HG03175 (cell line): ENCODE measurements at regions not wholly inside any gene's neighbourhood (a gene's known extent, or its start where the extent isn't known, plus 50 kb on each side); places are given as distances from the start of the nearest gene placed in this dataset.
"Not testable (repeated sequence)": the region's sequence is repeated elsewhere in the genome, so short reads cannot be mapped to it uniquely, and the experiment has no call there.

Source experiments
- ATAC-seq: cut with Tn5 transposase; IDR thresholded peaks from one replicate; pipeline ENCODE4 v1.9.1; 2021; ENCODE audit warnings: mild to moderate bottlenecking, moderate library complexity; ENCODE audit not compliant: unreplicated experiment

DNA sequence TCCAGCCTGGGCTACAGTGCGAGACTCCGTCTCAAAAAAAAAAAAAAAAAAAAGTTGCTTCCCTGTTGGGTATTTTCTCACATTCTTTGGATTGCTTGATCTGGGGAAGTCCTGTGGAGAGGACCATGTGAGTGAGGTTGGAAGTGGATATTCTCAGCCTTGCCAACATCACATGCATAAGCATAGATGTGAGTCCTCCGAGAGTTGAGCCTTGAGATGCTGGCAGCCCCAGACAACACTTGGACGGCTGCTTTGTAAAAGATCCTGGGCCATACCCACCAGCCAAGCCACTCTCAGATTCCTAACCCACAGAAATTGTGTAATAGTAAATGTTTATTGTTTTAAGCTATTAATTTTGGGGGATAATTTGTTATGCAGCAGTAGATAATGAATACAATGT is 1570.0 kb upstream of the GOT2 start:
- no peak for ATAC-seq

DNA sequence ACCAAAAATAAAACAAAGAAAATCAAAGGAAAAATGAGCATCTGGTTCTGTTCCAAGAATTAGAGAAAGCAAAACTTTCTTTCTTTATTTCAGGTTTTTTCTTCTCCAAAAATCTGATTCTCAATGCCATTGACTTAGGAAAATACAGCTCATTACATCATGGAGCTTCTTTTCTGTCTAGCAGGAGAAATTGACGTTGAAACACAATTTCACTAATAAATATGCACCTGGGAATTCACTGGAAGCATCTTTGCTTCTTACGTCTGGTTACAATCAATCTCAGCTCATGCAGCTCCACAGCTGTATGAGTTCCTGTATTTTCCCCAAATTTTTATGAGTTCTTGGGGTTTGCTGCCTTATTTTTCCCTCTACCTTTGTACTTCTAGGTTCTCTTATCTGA is 1568.6 kb upstream of the GOT2 start:
- no peak for ATAC-seq

DNA sequence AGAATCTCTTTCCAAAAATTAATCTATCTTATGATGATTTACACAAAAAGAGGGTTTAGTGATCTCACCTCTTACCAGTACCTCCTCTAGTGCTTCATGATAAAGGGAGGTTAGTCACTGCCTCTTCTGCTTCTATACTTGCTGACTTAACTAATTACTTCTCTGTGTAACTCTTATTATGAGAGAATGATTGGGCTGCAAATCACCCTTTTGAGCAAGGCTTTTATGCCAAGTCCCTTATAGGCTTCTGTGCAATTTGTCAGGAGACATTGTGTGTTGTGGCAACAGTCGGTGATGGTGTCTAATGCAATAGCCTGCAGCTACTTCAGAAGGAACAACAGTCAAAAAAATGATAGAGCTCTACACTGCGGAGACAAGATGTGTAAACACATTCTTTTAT is 1568.1 kb upstream of the GOT2 start:
- no peak for ATAC-seq

DNA sequence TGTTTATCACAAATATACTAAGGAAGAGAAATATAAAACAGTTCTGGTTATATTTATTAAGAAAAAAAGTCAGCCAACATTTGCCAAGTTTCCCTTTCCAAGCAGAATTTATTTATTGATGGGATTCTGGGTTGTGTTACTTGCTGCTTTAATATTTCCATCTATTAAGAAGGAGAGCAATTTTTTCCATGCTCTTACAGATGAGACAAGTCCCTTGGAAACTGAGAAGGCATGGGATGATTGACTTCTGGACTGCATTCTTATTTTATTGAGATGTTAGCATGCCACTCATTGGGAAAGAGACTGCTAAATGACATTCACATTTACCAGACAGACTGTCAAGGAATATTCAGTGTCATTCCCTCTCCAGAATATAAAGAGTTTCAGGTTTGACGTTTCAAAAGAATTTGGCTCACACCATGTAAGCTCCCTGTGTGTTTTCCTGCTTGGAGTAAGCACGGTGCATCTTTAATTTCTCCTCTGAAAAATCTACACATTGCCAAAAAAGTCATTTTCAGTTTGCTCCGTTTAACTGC is 1565.2 kb upstream of the GOT2 start:
- no peak for ATAC-seq

DNA sequence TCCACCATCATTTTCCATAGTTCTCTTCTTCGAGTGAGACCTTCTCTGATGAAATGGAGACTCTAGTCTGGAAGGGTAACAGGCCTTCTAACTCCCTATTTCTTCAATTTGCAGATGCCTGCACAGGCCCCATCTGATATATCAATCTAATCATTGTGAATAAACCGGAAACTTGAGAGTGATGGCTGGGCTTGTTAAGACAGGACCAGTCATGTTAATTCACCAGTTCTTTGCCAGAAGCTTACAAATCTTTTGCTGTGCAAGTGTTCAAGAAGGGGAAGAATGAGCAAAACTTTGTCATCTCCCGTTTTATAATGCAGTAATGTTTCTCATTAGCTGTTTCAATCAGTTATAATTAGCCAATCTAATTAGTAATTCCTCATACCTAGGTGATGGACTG is 1561.3 kb upstream of the GOT2 start:
- ATAC-seq, result no peak

DNA sequence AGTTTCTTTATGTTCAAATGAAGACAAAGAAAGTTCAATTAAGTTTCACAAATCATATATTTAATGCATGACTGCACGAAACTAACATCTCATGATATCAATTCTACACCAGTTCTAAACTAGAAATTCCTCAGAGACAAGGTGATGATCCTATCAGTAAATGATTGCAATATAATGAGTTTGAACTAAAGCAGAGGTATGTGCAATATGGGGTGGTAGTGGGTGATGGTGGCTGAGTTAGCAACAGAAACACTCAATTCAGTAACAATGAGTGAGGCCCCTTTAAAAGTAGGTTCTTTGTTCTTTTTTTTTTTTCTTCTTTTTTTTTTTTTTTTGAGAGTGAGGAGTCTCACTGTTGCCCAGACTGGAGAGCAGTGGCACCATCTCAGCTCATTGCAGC is 1551.7 kb upstream of the GOT2 start:
- no peak for ATAC-seq

DNA sequence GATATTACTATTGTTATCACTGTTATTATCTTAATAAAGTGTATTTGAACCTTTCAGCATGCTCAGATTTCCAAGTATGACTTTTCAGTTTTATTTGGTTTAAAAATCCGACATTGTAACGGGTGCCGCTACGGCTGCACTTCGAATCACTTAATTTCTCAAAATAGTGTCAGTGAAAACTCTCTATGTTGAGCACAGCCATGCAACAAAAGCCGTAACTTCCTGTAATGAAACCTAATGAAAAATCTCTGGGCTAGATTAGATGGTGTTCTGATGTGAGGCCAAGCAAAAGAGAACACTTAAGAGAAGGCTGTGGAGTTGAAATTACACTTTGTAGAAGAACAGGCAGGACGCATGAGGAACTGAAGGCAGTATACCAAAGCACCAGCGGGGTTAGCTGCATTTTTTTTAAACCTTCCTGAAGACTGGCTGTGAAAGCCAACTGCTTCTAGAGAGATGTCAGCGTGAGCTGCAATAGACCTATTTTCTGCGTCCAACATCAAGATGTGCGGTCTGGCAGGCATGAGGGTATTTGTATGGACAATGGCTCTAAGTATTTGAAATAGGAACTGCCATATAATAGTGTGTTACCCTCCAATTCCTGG is 1545.0 kb upstream of the GOT2 start:
- ATAC-seq, result no peak

DNA sequence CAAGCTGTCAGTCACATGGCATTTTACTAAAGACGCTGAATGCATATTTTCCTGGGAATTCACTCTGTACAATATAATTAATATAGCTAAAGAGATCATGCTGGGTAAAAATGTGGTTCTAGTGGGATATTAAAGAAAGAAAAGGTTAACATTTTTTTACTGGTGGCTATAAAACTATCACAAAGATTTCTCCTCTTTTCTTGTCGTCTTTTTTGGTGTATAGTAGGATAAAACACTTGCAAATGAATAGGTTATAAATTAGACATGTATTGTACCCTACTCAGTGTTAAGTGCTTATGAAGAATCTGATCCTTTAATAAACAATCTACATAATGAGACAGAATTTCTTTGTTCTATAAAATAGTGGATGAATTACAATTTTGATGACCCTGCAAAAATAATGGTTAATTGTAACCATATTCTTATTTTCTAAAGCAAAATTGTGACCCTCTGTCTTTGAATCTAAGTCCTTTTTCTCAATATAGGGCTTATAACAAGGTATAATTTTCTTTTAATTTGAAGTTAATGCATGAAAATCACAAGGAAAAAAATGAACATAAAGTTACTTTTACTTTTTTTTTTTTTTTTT is 1540.4 kb upstream of the GOT2 start:
- ATAC-seq, result no peak

DNA sequence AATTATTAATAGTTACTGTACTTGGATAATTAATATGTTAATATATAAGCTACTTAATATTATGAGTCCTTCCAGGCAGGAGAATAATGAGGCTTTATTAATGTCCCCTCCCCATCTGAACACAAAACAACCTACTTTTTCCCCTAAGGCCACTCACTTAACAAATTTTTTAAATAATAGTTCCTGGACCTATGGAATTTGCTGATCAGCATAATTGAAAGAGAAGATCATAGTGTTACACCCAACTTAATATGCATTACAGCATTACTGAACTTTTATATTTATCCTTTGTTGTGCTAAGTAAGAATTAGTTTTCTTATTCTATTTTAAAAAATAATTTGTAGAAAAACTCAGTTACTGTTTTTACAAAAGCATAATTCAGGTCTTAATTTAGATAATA is 1537.7 kb upstream of the GOT2 start:
- ATAC-seq, result no peak

DNA sequence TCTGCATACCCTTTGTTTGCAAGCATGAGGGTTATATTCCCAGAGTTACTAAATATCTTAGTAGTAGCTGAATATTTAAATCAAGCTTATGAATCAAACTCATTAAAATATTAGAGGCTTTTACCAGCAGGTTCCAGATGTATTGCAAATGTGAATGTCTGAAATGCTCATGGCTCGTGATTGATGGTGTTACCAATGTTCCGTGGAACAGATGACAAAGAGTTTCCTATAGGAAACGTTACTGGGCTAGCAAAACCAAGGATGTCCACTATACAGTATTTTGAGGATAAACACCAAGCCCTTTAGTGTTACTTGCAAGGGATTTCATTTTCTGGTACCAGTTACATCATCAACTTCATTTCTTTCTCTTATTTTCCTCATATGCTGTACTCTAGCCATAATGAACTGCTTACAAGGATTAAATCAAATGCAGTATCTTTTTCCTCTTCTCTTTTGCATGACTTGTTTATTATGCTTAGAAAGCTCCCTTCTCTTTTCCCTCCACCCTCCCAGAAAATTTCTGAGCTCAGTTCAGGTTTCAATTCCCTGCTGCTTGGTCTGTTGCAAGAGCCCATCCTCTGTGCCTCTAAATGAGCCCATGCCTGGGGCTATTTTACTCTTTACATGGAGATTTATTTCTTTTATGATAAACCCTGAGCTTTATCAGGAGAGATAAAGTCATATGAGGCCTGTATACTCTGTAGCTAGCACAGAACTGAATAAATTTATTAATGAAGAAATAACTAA is 1537.1 kb upstream of the GOT2 start:
- no peak for ATAC-seq

DNA sequence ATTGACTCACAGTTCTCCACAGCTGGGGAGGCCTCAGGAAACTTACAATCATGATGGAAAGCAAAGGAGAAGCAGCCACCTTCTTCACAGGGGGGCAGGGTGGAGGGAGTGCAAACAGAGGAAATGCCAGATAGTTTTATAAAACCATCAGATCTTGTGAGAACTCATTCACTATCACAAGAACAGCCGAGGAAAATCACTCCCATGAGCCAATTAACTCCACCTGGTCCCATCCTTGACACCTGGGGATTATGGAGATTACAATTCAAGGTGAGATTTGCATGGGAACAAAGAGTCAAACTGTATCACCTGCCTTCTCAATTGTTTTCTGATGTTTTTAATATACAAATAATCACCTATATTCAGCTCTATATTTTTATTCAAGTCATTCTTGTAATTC is 1527.3 kb upstream of the GOT2 start:
- no peak for ATAC-seq

DNA sequence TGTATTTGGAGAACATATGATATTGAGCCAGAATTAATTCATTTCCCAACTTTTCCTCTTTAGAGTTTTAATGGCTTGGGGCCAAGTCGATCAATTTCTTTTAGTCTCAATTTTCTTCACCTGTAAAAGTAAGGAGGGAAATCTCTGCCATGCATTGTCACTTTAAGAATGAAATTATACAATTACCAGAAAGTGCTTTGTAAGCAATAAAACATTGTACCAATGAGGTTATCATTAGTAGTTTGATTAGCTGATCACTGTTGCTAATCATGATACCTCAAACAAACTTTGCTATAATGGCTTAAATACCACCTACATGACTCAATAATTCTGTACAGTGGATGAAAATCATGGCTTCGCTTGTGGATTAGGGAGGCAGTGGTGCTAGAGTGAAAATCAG is 1525.8 kb upstream of the GOT2 start:
- ATAC-seq, result no peak

DNA sequence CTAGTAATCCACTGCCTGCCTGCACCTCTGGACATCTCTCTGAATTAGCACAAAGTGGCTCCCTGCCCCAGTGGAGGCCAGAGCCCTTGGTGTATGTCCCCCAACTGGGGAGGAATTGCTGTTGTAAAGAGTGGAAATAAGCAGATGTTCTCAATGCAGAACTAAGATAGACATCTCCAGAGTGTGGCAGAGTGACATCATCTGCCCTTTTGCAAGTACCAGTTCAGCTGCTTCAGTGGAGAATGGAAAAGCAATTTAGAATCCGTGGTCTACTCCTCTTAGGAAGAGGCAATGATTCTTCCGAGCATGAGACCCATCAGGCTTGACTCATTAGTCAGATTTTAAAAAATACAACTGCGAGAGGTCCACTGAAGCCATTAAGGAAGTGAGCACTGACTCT is 1512.0 kb upstream of the GOT2 start:
- no peak for ATAC-seq

DNA sequence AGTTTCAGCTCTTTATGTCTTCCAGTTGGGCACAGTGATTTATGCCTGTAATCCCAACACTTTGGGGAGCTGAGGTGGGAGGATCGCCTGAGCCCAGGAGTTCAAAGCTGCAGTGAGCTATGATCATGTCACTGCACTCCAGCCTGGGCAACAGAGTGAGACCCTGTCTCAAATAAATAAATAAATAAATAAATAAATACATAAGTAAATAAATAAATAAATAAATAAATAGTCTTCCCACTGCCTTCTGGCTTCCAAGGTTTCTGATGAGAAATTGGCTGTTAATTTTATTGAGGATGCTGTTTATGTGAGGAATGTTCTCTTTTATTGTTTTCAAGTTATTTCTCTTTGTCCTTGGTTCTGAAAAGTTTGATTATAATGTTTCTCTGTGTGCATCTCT is 1507.6 kb upstream of the GOT2 start:
- no peak for ATAC-seq

DNA sequence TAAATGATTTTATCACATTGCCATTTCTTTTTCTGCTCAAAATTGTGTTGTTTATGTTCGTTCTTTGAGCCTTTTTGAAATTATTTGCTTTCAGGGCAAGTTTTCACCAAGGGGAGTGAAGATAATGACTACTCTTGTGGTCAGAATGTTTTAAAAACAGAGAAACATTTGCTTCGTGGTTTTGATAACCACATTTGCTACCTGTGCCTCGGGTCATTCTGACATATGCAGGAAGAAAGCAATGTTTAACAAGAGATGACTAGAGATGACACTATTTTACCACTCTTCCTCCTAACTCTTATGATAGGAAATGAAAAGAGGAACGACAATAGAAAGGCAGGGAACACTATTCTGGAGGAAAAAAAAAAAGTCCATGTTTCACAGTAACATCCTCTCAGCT is 1496.5 kb upstream of the GOT2 start:
- no peak for ATAC-seq

DNA sequence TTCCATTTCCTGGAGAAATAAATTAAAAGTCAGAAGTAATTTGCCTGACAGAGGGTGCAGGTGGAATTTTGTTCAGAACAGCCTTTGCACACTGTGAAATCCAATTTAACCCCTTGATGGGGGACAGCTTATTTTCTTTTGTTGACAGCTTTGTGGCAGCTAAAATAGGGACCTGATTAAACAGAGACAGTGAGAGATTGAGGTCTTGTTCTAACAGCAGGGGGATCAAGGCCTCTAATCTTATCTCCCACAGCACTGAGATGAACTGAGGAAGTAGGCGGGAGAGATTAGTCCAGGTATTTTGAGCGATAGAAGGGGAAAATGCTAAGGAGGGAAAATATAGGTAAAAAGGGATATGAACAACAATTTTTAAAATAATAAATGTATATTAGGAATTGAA is 1491.4 kb upstream of the GOT2 start:
- no peak for ATAC-seq

DNA sequence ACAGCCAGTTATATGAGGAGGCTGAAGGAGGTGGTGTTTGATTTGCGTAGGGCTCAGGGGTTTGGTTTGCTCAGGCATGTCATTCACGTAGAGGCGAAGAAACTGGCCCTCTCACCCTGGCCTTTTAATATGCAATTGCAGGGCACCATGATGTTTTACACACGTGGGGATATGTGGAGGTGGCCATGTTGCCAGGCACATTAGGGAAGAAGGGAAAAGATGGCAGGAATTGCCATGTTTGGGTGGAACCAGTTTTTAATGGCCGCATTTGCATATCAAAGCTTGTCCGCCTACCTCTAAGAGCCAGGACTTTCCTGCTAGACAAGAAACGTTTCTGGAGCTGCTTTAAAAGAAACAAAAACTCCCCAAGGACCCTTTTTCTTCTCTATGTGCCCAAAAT is 1483.7 kb upstream of the GOT2 start:
- no peak for ATAC-seq

DNA sequence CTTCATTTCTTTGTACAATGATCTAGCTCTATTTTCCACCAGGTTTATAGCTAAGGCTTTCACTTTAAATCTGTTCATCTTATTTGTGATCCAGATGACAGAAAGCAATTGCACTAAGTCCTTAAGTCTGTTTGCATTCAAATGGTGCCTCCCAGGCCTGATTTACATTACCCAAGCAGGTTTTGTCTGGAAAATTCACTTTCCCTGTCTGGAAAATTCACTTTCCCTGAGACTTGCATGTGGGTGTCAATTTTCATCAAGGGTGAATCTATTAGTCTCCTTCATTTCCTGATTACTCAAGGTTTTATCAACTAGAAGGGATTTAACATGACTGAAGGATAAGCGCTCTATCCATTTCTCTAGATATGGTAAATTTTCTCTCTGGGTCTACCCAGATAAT is 1480.2 kb upstream of the GOT2 start:
- ATAC-seq, result no peak

DNA sequence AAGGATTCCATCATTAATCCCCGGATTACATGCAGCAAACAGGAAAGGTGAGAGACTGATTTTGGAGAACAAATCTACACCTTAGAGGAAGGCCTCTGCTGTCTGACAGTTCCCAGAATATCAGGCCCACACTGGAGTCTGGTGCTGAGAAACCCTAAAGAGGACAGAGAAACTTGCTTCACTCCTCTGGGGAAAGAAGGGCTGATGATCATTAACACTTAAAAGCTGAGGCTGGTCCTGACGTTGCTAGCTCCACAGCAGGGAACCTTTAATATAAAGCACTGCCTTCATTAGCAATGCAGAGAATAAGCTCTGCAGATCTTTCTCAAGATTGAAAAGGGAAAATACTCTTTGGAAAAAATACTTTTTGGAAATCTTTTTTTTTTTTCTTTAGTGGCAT is 1472.4 kb upstream of the GOT2 start:
- no peak for ATAC-seq

DNA sequence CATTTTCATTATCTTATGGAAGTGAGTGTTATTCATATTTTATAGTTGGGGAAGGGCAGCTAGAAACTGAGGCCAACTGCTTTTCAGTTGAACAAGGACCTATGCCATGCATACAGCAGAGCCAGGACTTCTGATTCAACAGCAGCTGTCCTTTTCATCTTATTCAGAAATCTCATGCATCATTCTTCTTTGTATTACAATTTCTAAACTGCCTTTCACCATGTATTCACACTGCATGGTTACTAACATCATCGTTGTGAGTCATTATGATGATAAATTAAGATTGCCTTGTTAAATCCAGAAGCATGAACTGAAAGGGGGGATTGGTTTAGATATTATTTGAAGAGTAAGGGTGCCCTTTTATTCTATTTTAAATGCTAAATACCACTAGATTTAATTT is 1470.1 kb upstream of the GOT2 start:
- no peak for ATAC-seq

DNA sequence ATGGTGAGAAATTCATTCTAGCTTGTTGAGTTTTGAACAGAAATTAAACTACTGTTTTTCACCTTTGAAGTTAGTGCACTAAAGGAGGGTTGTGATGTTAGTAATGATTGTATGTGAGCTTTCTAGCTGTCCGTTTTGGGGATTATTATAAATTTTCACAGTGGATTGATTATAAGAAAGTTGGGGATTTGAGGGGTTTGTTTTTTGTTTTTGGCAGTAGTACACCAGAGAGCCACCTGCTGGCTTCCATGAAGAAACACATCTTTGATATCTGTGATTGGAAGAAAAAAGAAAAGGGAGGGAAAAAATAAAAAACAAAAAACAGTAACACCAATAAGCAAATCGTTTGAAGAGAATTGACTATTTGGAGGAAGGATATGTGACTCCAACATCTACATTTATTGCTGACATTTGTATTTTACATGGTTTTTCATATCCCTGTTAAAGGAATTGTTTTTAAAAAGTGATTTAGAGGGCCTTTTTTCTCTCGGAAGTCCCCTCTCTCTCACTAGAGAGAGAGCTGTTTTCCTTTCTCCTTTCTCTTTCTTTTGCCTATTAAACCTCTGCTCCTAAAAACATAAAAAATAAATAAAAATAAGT is 1469.5 kb upstream of the GOT2 start:
- ATAC-seq, result no peak

DNA sequence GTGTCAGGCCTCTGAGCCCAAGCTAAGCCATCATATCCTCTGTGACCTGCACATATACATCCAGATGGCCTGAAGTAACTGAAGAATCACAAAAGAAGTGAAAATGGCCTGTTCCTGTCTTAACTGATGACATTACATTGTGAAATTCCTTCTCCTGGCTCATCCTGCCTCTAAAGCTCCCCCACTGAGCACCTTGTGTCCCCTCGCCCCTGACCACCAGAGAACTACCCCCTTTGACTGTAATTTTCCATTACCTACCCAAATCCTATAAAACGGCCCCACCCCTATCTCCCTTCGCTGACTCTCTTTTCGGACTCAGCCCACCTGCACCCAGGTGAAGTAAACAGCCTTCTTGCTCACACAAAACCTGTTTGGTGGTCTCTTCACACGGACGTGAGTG is 1466.6 kb upstream of the GOT2 start:
- ATAC-seq, result not testable (repeated sequence)
